Spleen (tissue), 7 donors: ENCODE measurements at regions not wholly inside any gene's neighbourhood (a gene's known extent, or its start where the extent isn't known, plus 50 kb on each side); places are given as distances from the start of the nearest gene placed in this dataset.

ENCODE experiments used
- CTCF ChIP-seq, 11 experiments: fragments of 200-600 bp in 7 of 11; fragments of 450-650 bp in 4 of 11; sonication (generic) in 4 of 11; IDR thresholded peaks in 8 of 11; conservative IDR thresholded peaks in 3 of 11; 1 replicate in 7 of 11; 2 replicates in 4 of 11; pipeline versions ENCODE4 v1.4.0 to v1.8.0; 2016 to 2021; ENCODE audit warnings: antibody characterized with exemption in 11 of 11, inconsistent platforms in 4 of 11, mild to moderate bottlenecking in 1 of 11
- POLR2AphosphoS5 ChIP-seq, 3 donors: sonication (generic); formaldehyde crosslinking; IDR thresholded peaks; one replicate each; pipeline ENCODE4 v1.5.1; 2017; ENCODE audit warnings: antibody characterized with exemption in 3 of 3
- donor health status: DM: no; HTN: no; CAD: no; lungs with moderate emphysema.
- donor health status: DM: no; HTN: no; CAD: no.
- donor health status: DM: no; HTN: no; CAD: no.

GRCh38 chr2:156132130-156132529 lies 200.4 kb downstream of the NR4A2 start:
- no peak for TF ChIP-seq POLR2AphosphoS5 (IDR thresholded peaks at IDR 0.05)
- no peak for TF ChIP-seq CTCF (IDR thresholded peaks at IDR 0.05 in 8 of 11, conservative IDR thresholded peaks at IDR 0.05 in 3 of 11)
